K562 (cell line): ENCODE measurements at regions not wholly inside any gene's neighbourhood (a gene's known extent, or its start where the extent isn't known, plus 50 kb on each side); places are given as distances from the start of the nearest gene placed in this dataset.
A peak's percentile ranks its signal among the peaks of the same experiment; 100 is the strongest.

Experiments used
- ATAC-seq: fragments of 200-7000 bp; cut with Tn5 transposase; 3 replicates; pipeline ENCODE4 v1.9.1; 2020; ENCODE audit warnings: moderate library complexity
- BruUV-seq: library from RNA; stranded (reverse); fragments of 400-500 nt; replicated peaks from 2 replicates; lab custom pipeline; 2021; lab: Mats Ljungman, UMichigan
- CTCF ChIA-PET: fragments of 300-600 bp; formaldehyde crosslinking; extraction: SDS; loops from one replicate; lab custom pipeline; 2021; ENCODE audit warnings: low intra/inter-chr PET ratio; lab: Yijun Ruan, JAX
- POLR2A ChIA-PET: fragments of 300-600, 350-650 bp; sonication (Branson Sonifier 250); formaldehyde crosslinking; extraction: SDS; loops from one replicate; lab custom pipeline; 2021; ENCODE audit warnings: antibody characterized with exemption, inconsistent platforms; lab: Yijun Ruan, JAX
- DNase-seq, 4 experiments: peaks; one replicate each; pipeline versions ENCODE4 v3.0.0 to v3.0.0-alpha.2; 2011 to 2018; ENCODE audit warnings: low spot score in 3 of 4, mixed read lengths in 3 of 4; ENCODE audit errors: extremely low read depth in 1 of 4
- FAIRE-seq: peaks from 2 replicates; lab custom pipeline; 2011; peaks lifted over from hg19 to GRCh38; lab: Jason Lieb, UNC
- H2AFZ ChIP-seq: 2 replicates; pipeline ENCODE4 v1.6.0; 2011; ENCODE audit warnings: low read depth, low read length, control low read depth, inconsistent platforms
- H3K27ac ChIP-seq: fragments of 200-600 bp; 3 replicates; pipeline ENCODE4 v1.8.0; 2011; ENCODE audit warnings: low read depth, mild to moderate bottlenecking, control low read depth, inconsistent platforms, low read length, moderate library complexity, mixed read lengths; ENCODE audit errors: extremely low read depth
- H3K27me3 ChIP-seq, 2 experiments: fragments of 300-600 bp in 1 of 2; 2 replicates in 1 of 2; 3 replicates in 1 of 2; pipeline versions ENCODE4 v1.6.0 to v1.8.0; 2011; ENCODE audit warnings: inconsistent platforms in 2 of 2, low read length in 2 of 2, mild to moderate bottlenecking in 1 of 2, mixed read lengths in 1 of 2, moderate library complexity in 1 of 2; ENCODE audit not compliant: control insufficient read depth in 2 of 2, insufficient read depth in 2 of 2
- H3K36me3 ChIP-seq: fragments of 300-600 bp; 3 replicates; pipeline ENCODE4 v1.8.0; 2011; ENCODE audit warnings: mild to moderate bottlenecking, low read length, inconsistent platforms; ENCODE audit not compliant: control insufficient read depth, insufficient read depth
- H3K4me1 ChIP-seq, 2 experiments: fragments of 200-600 bp in 1 of 2; replicated peaks in 1 of 2; 2 replicates in 1 of 2; 3 replicates in 1 of 2; pipeline versions ENCODE4 v1.5.1 to v1.8.0; 2011; ENCODE audit warnings: inconsistent platforms in 2 of 2, low read length in 2 of 2, mild to moderate bottlenecking in 1 of 2, mixed read lengths in 1 of 2, moderate library complexity in 1 of 2; ENCODE audit not compliant: control insufficient read depth in 2 of 2, insufficient read depth in 2 of 2
- H3K4me2 ChIP-seq: 2 replicates; pipeline ENCODE4 v1.6.1; 2011; ENCODE audit warnings: low read length, control low read depth, inconsistent platforms, mixed read lengths; ENCODE audit not compliant: insufficient read depth
- H3K4me3 ChIP-seq: fragments of 200-600 bp; sonication (generic), shearing (Covaris generic); 2 replicates; pipeline ENCODE4 v1.5.1; 2016; ENCODE audit warnings: control low read depth, inconsistent platforms
- H3K79me2 ChIP-seq: fragments of 200-600 bp; 3 replicates; pipeline ENCODE4 v1.8.0; 2011; ENCODE audit warnings: low read length, inconsistent platforms; ENCODE audit not compliant: control insufficient read depth, insufficient read depth
- H3K9ac ChIP-seq, 2 experiments: 2 replicates each; pipeline versions ENCODE4 v1.6.0 to v1.6.1; 2011; ENCODE audit warnings: low read depth in 2 of 2, low read length in 2 of 2, control low read depth in 1 of 2, inconsistent platforms in 1 of 2, mild to moderate bottlenecking in 1 of 2, mixed read lengths in 1 of 2; ENCODE audit not compliant: insufficient read depth in 1 of 2
- H3K9me1 ChIP-seq: one replicate; pipeline ENCODE4 v1.6.0; 2011; ENCODE audit warnings: inconsistent platforms, mild to moderate bottlenecking, low read length, moderate library complexity; ENCODE audit not compliant: control insufficient read depth, insufficient read depth
- H3K9me3 ChIP-seq: replicated peaks from 2 replicates; pipeline ENCODE4 v1.5.1; 2011; ENCODE audit warnings: low read depth, low read length, inconsistent platforms; ENCODE audit not compliant: control insufficient read depth, insufficient read depth
- H4K20me1 ChIP-seq: replicated peaks from 2 replicates; pipeline ENCODE4 v1.6.1; 2011; ENCODE audit warnings: low read length, inconsistent platforms, mixed read lengths; ENCODE audit not compliant: control insufficient read depth, insufficient read depth
- CEBPB ChIP-seq: fragments of 450-650 bp; IDR thresholded peaks from 2 replicates; pipeline ENCODE4 v1.6.1; 2016; ENCODE audit warnings: missing genetic modification characterization, missing compliant biosample characterization
- E2F6 ChIP-seq, 2 experiments: IDR thresholded peaks; 2 replicates each; pipeline ENCODE4 v1.6.1; 2011; ENCODE audit warnings: borderline replicate concordance in 1 of 2, control low read depth in 1 of 2, low read depth in 1 of 2, low read length in 1 of 2, mild to moderate bottlenecking in 1 of 2, mixed read lengths in 1 of 2, moderate library complexity in 1 of 2; ENCODE audit not compliant: insufficient read depth in 1 of 2, insufficient read length in 1 of 2, poor library complexity in 1 of 2, severe bottlenecking in 1 of 2; ENCODE audit errors: extremely low read depth in 1 of 2
- FOXP4 ChIP-seq: sonication (generic); formaldehyde crosslinking; IDR thresholded peaks from 2 replicates; pipeline ENCODE4 v1.8.0; 2022; ENCODE audit warnings: mild to moderate bottlenecking, missing genetic modification reagents, borderline replicate concordance
- MNT ChIP-seq, 2 experiments: fragments of 450-650 bp; conservative IDR thresholded peaks; 2 replicates each; pipeline ENCODE4 v1.6.1; 2017; ENCODE audit warnings: mild to moderate bottlenecking in 2 of 2, moderate library complexity in 2 of 2
- MTA1 ChIP-seq: fragments of 450-650 bp; IDR thresholded peaks from 2 replicates; pipeline ENCODE4 v1.6.1; 2017; ENCODE audit warnings: borderline replicate concordance
- RBFOX2 ChIP-seq: fragments of 200-400 bp; formaldehyde crosslinking; IDR thresholded peaks from 2 replicates; pipeline ENCODE4 v1.6.1; 2017; ENCODE audit warnings: low read depth, mild to moderate bottlenecking, low read length, moderate library complexity
- SNRNP70 ChIP-seq: fragments of 200-400 bp; formaldehyde crosslinking; optimal IDR thresholded peaks from 2 replicates; pipeline ENCODE3; 2017; ENCODE audit warnings: low read depth, low read length
- STAT5B ChIP-seq: fragments of 250-450 bp; sonication (Bioruptor Pico); IDR thresholded peaks from 2 replicates; pipeline ENCODE4 v1.8.0; 2021; ENCODE audit warnings: mild to moderate bottlenecking, inconsistent platforms
- TBL1XR1 ChIP-seq, 2 experiments: IDR thresholded peaks; 2 replicates each; pipeline ENCODE4 v1.6.1; 2012; ENCODE audit warnings: improper control_type of control experiment in 2 of 2, low read length in 2 of 2, mild to moderate bottlenecking in 1 of 2
- THRB ChIP-seq: fragments of 450-650 bp; formaldehyde crosslinking; conservative IDR thresholded peaks from 2 replicates; pipeline ENCODE4 v1.4.0; 2022; ENCODE audit warnings: mild to moderate bottlenecking, missing genetic modification characterization
- ZNF140 ChIP-seq: fragments of 250-450 bp; sonication (Bioruptor Pico); IDR thresholded peaks from 2 replicates; pipeline ENCODE4 v1.8.0; 2021; ENCODE audit warnings: moderate library complexity, mild to moderate bottlenecking, inconsistent platforms
- ZNF75A ChIP-seq: fragments of 450-650 bp; formaldehyde crosslinking; IDR thresholded peaks from 2 replicates; pipeline ENCODE4 v1.4.0; 2020; ENCODE audit warnings: mild to moderate bottlenecking
- ZNF780A ChIP-seq: fragments of 250-450 bp; sonication (Bioruptor Pico); IDR thresholded peaks from 2 replicates; pipeline ENCODE4 v1.5.0; 2021; ENCODE audit warnings: mild to moderate bottlenecking
- ZZZ3 ChIP-seq: fragments of 450-650 bp; IDR thresholded peaks from 2 replicates; pipeline ENCODE4 v1.6.1; 2016; ENCODE audit warnings: antibody characterized with exemption, mild to moderate bottlenecking, moderate library complexity
- WGBS: fragments of 100-300 bp; shearing (Covaris generic); methylation state at CpG from one replicate; pipeline ENCODE4 v1.1.6; 2016; ENCODE audit warnings: low coverage, mixed read lengths; ENCODE audit not compliant: insufficient coverage; ENCODE audit errors: missing lambda C conversion rate; 5-methylcytosine and 5-hydroxymethylcytosine counted together
- in situ Hi-C: fragments of 300-500 bp; cut with MboI; formaldehyde crosslinking; loops from 4 replicates; pipeline ENCODE4 v1.15.0; 2018; ENCODE audit warnings: inconsistent platforms, mixed read lengths
- intact Hi-C: fragments of 100-400 bp; cut with micrococcal nuclease; formaldehyde crosslinking; loops from 2 replicates; pipeline ENCODE4 v1.14.2; 2022

GRCh38 chr6:28816909-28817807 lies 106.6 kb downstream of the TRIM27 start:
- POLR2A ChIA-PET, result interaction anchor here (0.6 to 2.0 kb wide), 13 partner anchors 9 to 1010 kb away, joined by 3 to 13 read pairs (median 4); partner anchors contain the start of gene ZNF311
- Histone ChIP-seq H3K4me1 (peaks cover 7 to 11% of the 10 kb centered on the region in 2 experiments; a peak in 4 of 5 replicates), H2AFZ (peak overlapping the region; percentile 77), H4K20me1 (no peaks in the 10 kb centered on the region), H3K36me3 (no peaks in the 10 kb centered on the region), H3K9me1 (no peaks in the 10 kb centered on the region), H3K9me3 (no peaks in the 10 kb centered on the region), H3K4me3 (peak overlapping the region; percentile 45), H3K79me2 (no peaks in the 10 kb centered on the region), H3K9ac (peak overlapping the region; percentile 69 to 90), H3K27ac (peak overlapping the region; percentile 59), H3K27me3 (no peaks in the 10 kb centered on the region), H3K4me2 (peak overlapping the region; percentile 93)
- intact Hi-C loops, result loop anchor here (2.0 to 10.0 kb wide), 2 partner anchors 22 to 322 kb away; no protein-coding TSS in a partner anchor
- peak; percentile 63 to 95 (median 76) for DNase-seq
- CTCF ChIA-PET, result interaction anchor here (1.2 kb wide), 1 partner anchor 23 kb away, joined by 3 read pairs; no protein-coding TSS in a partner anchor
- WGBS, result under 1% methylated on average over 27 of the region's 27 CpGs
- ATAC-seq, result peak; percentile 91
- in situ Hi-C loops, result no loop called here
- FAIRE-seq, result peak; percentile 86
- BruUV-seq, result no TSS peak
- TF ChIP-seq ZNF140 (no peak), SNRNP70 (no peak), ZNF75A (CRISPR knock-in tag) (no peak), RBFOX2 (no peak), MTA1 (peak; percentile 68), ZNF780A (CRISPR knock-in tag) (no peak), TBL1XR1 (IDR thresholded peaks at IDR 0.05; ENCODE audit: low read length in 2 of 2) (peak; percentile 66 to 98), ZZZ3 (no peak), THRB (CRISPR knock-in tag) (peak; percentile 72; the same call in 1 of the 2 replicates), MNT (conservative IDR thresholded peaks at IDR 0.05) (peak; percentile 57 to 63), STAT5B (CRISPR knock-in tag) (no peak), FOXP4 (CRISPR knock-in tag) (no peak), E2F6 (IDR thresholded peaks at IDR 0.05; ENCODE audit: borderline replicate concordance in 1 of 2, extremely low read depth in 1 of 2, insufficient read depth in 1 of 2, insufficient read length in 1 of 2, low read depth in 1 of 2, low read length in 1 of 2, poor library complexity in 1 of 2, severe bottlenecking in 1 of 2) (peak in 1 of 2 experiments; percentile 49), CEBPB (tag) (peak; percentile 61)
